H9 (cell line): ENCODE measurements at regions not wholly inside any gene's neighbourhood (a gene's known extent, or its start where the extent isn't known, plus 50 kb on each side); places are given as distances from the start of the nearest gene placed in this dataset.

Experiments
- DNase-seq: peaks from one replicate; pipeline ENCODE4 v3.0.0-alpha.2; 2017
- H2AFZ ChIP-seq: one replicate; pipeline ENCODE4 v1.6.1; 2013; ENCODE audit warnings: mild to moderate bottlenecking, low read length, control low read depth, moderate library complexity
- H2AK5ac ChIP-seq: 2 replicates; pipeline ENCODE4 v1.6.1; 2013; ENCODE audit warnings: low read length, control low read depth, mixed read lengths; ENCODE audit not compliant: insufficient read length
- H2BK120ac ChIP-seq: one replicate; pipeline ENCODE4 v1.6.1; 2013; ENCODE audit warnings: low read depth, mild to moderate bottlenecking, low read length, control low read depth, inconsistent platforms; ENCODE audit not compliant: poor library complexity, severe bottlenecking
- H2BK12ac ChIP-seq: 2 replicates; pipeline ENCODE4 v1.6.1; 2013; ENCODE audit warnings: low read length, control low read depth, mixed read lengths, low read depth; ENCODE audit not compliant: insufficient read length
- H2BK15ac ChIP-seq: 2 replicates; pipeline ENCODE4 v1.6.1; 2013; ENCODE audit warnings: low read depth, low read length, control low read depth
- H2BK20ac ChIP-seq: one replicate; pipeline ENCODE4 v1.6.1; 2013; ENCODE audit warnings: low read depth, mild to moderate bottlenecking, low read length, control low read depth, inconsistent platforms; ENCODE audit not compliant: poor library complexity, severe bottlenecking
- H2BK5ac ChIP-seq: 2 replicates; pipeline ENCODE4 v1.6.1; 2013; ENCODE audit warnings: low read length, control low read depth, mixed read lengths; ENCODE audit not compliant: insufficient read length
- H3K14ac ChIP-seq: 2 replicates; pipeline ENCODE4 v1.6.1; 2013; ENCODE audit warnings: low read length, control low read depth; ENCODE audit not compliant: insufficient read depth
- H3K18ac ChIP-seq: 2 replicates; pipeline ENCODE4 v1.6.1; 2013; ENCODE audit warnings: low read depth, mild to moderate bottlenecking, mixed read lengths, low read length, control low read depth; ENCODE audit not compliant: insufficient read length
- H3K23ac ChIP-seq: 2 replicates; pipeline ENCODE4 v1.6.1; 2013; ENCODE audit warnings: low read length, control low read depth, mixed read lengths, low read depth; ENCODE audit not compliant: insufficient read length
- H3K23me2 ChIP-seq: 2 replicates; pipeline ENCODE4 v1.6.1; 2013; ENCODE audit warnings: low read depth, mild to moderate bottlenecking, mixed read lengths, low read length, control low read depth; ENCODE audit not compliant: insufficient read length, poor library complexity, severe bottlenecking
- H3K27ac ChIP-seq: 2 replicates; pipeline ENCODE4 v1.5.1; 2013; ENCODE audit warnings: low read length, control low read depth, mixed read lengths, low read depth; ENCODE audit not compliant: insufficient read length
- H3K27me3 ChIP-seq: 2 replicates; pipeline ENCODE4 v1.6.1; 2013; ENCODE audit warnings: low read length, control low read depth, inconsistent platforms; ENCODE audit not compliant: insufficient read depth
- H3K4ac ChIP-seq: 2 replicates; pipeline ENCODE4 v1.6.1; 2013; ENCODE audit warnings: low read depth, mild to moderate bottlenecking, control low read depth, inconsistent platforms, low read length, moderate library complexity
- H3K4me1 ChIP-seq: 2 replicates; pipeline ENCODE4 v1.6.1; 2013; ENCODE audit warnings: low read length, control low read depth, inconsistent platforms; ENCODE audit not compliant: insufficient read depth
- H3K4me2 ChIP-seq: 2 replicates; pipeline ENCODE4 v1.6.1; 2013; ENCODE audit warnings: low read length, control low read depth, mixed read lengths; ENCODE audit not compliant: insufficient read length, insufficient read depth
- H3K56ac ChIP-seq: 2 replicates; pipeline ENCODE4 v1.6.1; 2013; ENCODE audit warnings: low read depth, mild to moderate bottlenecking, mixed read lengths, low read length, control low read depth; ENCODE audit not compliant: insufficient read length
- H3K79me1 ChIP-seq: 2 replicates; pipeline ENCODE4 v1.6.1; 2013; ENCODE audit warnings: low read depth, mild to moderate bottlenecking, moderate library complexity, low read length, control low read depth, inconsistent platforms; ENCODE audit not compliant: insufficient read depth, poor library complexity, severe bottlenecking
- H3K79me2 ChIP-seq: 2 replicates; pipeline ENCODE4 v1.6.1; 2013; ENCODE audit warnings: low read length, control low read depth, inconsistent platforms; ENCODE audit not compliant: insufficient read depth
- H3K9ac ChIP-seq: 2 replicates; pipeline ENCODE4 v1.6.1; 2013; ENCODE audit warnings: low read length, control low read depth, mixed read lengths; ENCODE audit not compliant: insufficient read length; ENCODE audit errors: extremely low read depth
- H3K9me3 ChIP-seq: one replicate; pipeline ENCODE4 v1.6.1; 2013; ENCODE audit warnings: low read depth, low read length, inconsistent platforms; ENCODE audit not compliant: control insufficient read depth
- H3T11ph ChIP-seq: one replicate; pipeline ENCODE4 v1.6.1; 2013; ENCODE audit warnings: mild to moderate bottlenecking, low read length, control low read depth, inconsistent platforms
- H4K20me1 ChIP-seq: one replicate; pipeline ENCODE4 v1.6.1; 2013; ENCODE audit not compliant: control insufficient read depth, insufficient read length, insufficient read depth
- H4K5ac ChIP-seq: 2 replicates; pipeline ENCODE4 v1.6.1; 2013; ENCODE audit warnings: low read depth, mild to moderate bottlenecking, mixed read lengths, low read length, control low read depth; ENCODE audit not compliant: insufficient read length
- H4K8ac ChIP-seq: replicated peaks from 2 replicates; pipeline ENCODE4 v1.6.1; 2013; ENCODE audit warnings: low read length, control low read depth, mixed read lengths, low read depth; ENCODE audit not compliant: insufficient read length
- H4K91ac ChIP-seq: 2 replicates; pipeline ENCODE4 v1.6.1; 2013; ENCODE audit warnings: low read depth, mild to moderate bottlenecking, moderate library complexity, mixed read lengths, low read length, control low read depth; ENCODE audit not compliant: insufficient read length
- H3K27ac Mint-ChIP-seq, 3 experiments: 2 replicates in 2 of 3; 3 replicates in 1 of 3; pipeline ENCODE4 v1.8.0; 2020 to 2021; ENCODE audit warnings: mixed read lengths in 3 of 3, mild to moderate bottlenecking in 1 of 3, moderate library complexity in 1 of 3
- H3K27me3 Mint-ChIP-seq: 2 replicates; pipeline ENCODE4 v1.8.0; 2021; ENCODE audit warnings: low read depth, mild to moderate bottlenecking, moderate library complexity, mixed read lengths
- H3K36me3 Mint-ChIP-seq, 3 experiments: 2 replicates in 2 of 3; 3 replicates in 1 of 3; pipeline ENCODE4 v1.8.0; 2020 to 2021; ENCODE audit warnings: low read depth in 3 of 3, mixed read lengths in 3 of 3; ENCODE audit not compliant: insufficient read depth in 1 of 3
- H3K4me1 Mint-ChIP-seq, 2 experiments: 2 replicates each; pipeline ENCODE4 v1.8.0; 2020; ENCODE audit warnings: mixed read lengths in 2 of 2
- H3K4me3 Mint-ChIP-seq, 2 experiments: 2 replicates in 1 of 2; 3 replicates in 1 of 2; pipeline ENCODE4 v1.8.0; 2020 to 2021; ENCODE audit warnings: mild to moderate bottlenecking in 2 of 2, mixed read lengths in 2 of 2, moderate library complexity in 1 of 2
- H3K9me3 Mint-ChIP-seq, 2 experiments: 2 replicates in 1 of 2; 3 replicates in 1 of 2; pipeline ENCODE4 v1.8.0; 2020; ENCODE audit warnings: mild to moderate bottlenecking in 2 of 2, mixed read lengths in 2 of 2, moderate library complexity in 1 of 2
- CTCF ChIP-seq: fragments of 200-600 bp; sonication (generic); conservative IDR thresholded peaks from 3 replicates; pipeline ENCODE4 v1.8.0; 2021; ENCODE audit warnings: antibody characterized with exemption, mild to moderate bottlenecking
- WGBS: extraction: QIAGEN DNeasy Blood & Tissue Kit; methylation state at CpG from one replicate; pipeline ENCODE4 v1.1.7; 2013; ENCODE audit warnings: missing lambda C conversion rate, low lambda C conversion rate, mixed read lengths; ENCODE audit not compliant: insufficient read length; ENCODE audit errors: extremely low coverage; 5-methylcytosine and 5-hydroxymethylcytosine counted together

DNA sequence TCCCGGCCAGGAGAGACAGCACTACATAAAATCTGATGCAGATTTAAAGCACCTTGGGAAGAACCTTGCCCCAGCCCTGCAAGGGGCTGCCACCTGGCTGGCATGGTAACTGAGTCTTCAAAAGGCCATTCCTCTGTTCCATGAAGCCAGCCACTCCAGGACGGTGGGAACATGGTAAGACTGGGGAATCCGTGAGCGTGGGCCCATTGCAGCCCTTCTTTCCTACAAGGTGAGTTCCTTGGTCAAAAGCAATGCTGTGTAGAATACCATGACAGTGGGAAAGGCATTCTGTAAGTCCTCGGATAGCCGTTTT is 121.3 kb downstream of the SOX1 start:
- H4K20me1 ChIP-seq: no peaks in the 10 kb centered on the region
- H3K27me3 ChIP-seq: no peaks in the 10 kb centered on the region
- no peak overlapping the region for H2BK120ac ChIP-seq
- H3K79me1 ChIP-seq: no peaks in the 10 kb centered on the region
- Mint-ChIP-seq H3K4me3 (no peak overlapping the region), H3K27ac (no peak overlapping the region), H3K4me1 (no peaks in the 10 kb centered on the region), H3K9me3 (peaks cover 12 to 13% of the 10 kb centered on the region in 2 experiments), H3K36me3 (peaks cover 0 to 14% (median 0%) of the 10 kb centered on the region in 3 experiments; a peak in 5 of 7 replicates), H3K27me3 (peaks cover 15% of the 10 kb centered on the region)
- H4K91ac ChIP-seq: no peak overlapping the region
- no peak overlapping the region for H2BK15ac ChIP-seq
- H3K56ac ChIP-seq: no peak overlapping the region
- no peak for DNase-seq
- no peak overlapping the region for H3K9ac ChIP-seq
- no peak overlapping the region for H4K8ac ChIP-seq
- no peak overlapping the region for H2AK5ac ChIP-seq
- no peak overlapping the region for H3K4me2 ChIP-seq
- H3K18ac ChIP-seq: no peak overlapping the region
- H3K23me2 ChIP-seq: no peaks in the 10 kb centered on the region
- no peak overlapping the region for H2BK20ac ChIP-seq
- H3T11ph ChIP-seq: no peak overlapping the region
- H3K27ac ChIP-seq: no peak overlapping the region
- no peak overlapping the region for H3K4ac ChIP-seq
- no peak overlapping the region for H2BK5ac ChIP-seq
- no peak overlapping the region for H2BK12ac ChIP-seq
- no peak for TF ChIP-seq CTCF
- H3K9me3 ChIP-seq: no peaks in the 10 kb centered on the region
- WGBS: no CpG with 5 or more reads among the region's 6 CpGs
- no peak overlapping the region for H3K23ac ChIP-seq
- no peak overlapping the region for H4K5ac ChIP-seq
- H2AFZ ChIP-seq: no peak overlapping the region
- no peaks in the 10 kb centered on the region for H3K4me1 ChIP-seq
- H3K14ac ChIP-seq: no peak overlapping the region
- no peaks in the 10 kb centered on the region for H3K79me2 ChIP-seq
